Activated T-helper 1 cell treated with anti-CD3 and anti-CD28 coated beads, Interleukin-2, amount 50 U/mL, for 16 hours (primary cell): ENCODE measurements at regions not wholly inside any gene's neighbourhood (a gene's known extent, or its start where the extent isn't known, plus 50 kb on each side); places are given as distances from the start of the nearest gene placed in this dataset.
"Not testable (repeated sequence)": the region's sequence is repeated elsewhere in the genome, so short reads cannot be mapped to it uniquely, and the experiment has no call there.

Experiments
- DNase-seq, 2 donors: peaks; one replicate each; pipeline ENCODE4 v3.0.0-alpha.2; 2020; ENCODE audit warnings: low read depth in 1 of 2, low spot score in 1 of 2

DNA sequence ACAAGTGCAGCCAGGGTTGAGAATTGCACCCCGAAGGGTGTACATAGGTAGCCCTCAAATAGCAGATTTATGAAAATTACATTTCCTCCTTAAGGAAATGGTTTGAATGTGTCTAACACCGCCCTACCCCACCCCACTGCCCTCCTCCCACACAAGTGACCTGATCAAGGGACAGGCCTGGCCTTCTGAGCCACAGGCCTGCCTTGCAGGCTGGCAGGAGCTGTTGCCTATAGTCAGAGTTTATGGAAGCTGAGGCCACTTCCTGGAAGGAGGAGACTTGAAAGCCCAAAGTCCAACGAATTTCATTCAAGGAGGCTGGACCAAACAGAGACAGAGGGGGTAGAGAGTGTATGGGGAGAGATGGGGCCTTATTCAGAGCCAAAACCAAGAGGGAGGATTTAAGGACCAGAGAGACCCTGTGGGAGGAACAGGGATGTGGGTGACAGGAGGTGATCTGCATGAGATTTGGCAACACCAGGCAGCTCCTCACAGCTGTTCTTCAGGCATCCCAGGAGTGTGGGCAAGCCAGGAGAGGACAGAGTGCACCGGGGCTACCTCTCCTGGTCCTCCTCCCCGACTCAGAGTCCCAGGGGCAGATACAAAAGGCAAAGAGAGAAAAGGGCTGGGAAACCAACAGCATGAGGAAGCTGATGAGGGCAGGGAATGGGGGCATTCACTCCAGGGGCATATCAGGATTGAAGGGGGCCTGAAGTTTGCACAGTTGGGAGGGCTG, 100.4 kb upstream of the HES1 start:
- DNase-seq = no peak

DNA sequence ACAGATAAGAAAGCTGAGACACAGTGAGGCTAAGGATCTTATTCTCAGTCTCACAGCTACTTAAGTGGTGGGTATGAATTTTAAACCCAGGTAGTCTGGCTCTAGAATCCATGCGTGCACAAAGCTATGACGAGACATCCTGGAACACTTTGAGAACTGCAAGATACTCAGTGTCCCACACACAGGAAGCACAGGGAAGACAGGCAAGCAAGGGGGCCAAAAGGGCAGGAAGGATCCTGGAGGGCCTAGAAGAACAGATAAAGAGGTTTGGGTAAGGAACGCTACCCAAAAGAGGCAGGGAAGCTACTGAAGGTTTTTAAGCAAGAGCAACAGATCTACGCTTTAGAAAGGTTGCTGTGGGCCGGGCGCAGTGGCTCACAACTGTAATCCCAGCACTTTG, 99.1 kb upstream of the HES1 start:
- DNase-seq = no peak

DNA sequence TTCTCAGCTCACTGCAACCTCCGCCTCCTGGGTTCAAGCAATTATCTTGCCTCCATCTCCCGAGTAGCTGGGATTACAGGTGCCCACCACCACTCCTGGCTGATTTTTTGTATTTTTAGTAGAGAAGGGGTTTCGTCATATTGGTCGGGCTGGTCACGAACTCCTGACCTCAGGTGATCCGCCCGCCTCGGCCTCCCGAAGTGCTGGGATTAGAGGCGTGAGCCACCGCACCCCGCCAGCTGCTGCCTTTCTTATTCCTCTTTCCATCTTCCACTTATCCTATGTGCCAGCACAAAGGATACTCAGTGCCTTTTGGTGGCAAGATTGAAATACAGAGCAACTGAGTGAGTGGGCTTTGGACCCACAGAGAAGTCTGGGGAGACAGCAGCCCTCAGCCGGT, 97.6 kb upstream of the HES1 start:
- DNase-seq = not testable (repeated sequence)

DNA sequence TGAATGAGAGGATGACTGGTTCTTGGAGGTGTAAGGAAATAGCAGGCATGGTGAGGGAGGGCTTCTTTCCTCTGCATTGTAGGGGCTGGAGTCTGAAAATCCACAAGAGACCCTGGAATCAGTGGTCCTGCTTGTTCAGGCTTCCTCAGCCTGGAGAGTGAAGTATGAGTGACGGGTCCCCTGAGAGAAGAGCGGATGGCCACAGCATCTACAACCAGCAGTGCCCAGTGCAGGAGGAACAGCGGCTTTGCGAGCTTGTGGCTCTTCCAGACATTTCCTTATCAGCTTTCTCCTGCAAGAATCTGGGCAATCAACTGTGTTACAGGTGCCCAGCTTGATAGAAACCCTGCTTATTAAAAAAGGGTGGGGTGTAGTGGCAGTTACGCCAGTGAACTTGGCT, 97.0 kb upstream of the HES1 start:
- no peak for DNase-seq

DNA sequence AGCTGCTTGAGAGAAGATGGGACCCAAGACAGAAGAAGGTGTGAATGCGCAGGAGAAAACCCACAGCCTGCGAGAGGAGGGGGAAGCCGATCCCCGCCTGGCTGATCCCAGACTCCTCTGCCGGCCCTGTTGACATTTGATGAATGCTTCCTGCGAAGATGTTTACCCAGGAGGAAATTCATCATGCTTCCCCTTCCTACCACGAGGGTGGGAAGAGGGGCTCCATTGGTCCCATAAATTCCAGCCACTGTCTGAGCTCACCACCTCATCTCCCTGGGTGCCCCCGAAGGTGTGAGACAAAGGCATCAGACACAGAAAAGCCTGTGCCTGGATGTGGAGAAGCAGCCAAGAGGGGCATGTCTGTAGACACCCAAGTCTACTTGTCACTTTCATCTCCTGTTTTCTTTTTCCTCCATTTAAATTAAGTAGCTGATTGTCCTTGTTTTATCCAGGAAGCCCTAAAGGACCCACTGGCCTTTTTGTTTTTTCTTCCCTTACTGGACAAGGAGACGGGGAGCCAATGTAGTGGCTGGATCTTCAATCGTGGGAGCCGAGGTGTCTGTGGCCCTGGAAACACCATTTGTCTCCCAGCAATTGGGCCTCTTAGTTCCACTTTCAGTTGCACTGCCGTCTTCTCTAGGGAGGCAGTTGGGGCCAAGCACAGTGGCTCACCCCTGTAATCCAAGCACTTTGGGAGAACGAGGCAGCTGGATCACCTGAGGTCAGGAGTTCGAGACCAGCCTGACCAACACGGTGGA, 95.3 kb upstream of the HES1 start:
- no peak for DNase-seq

DNA sequence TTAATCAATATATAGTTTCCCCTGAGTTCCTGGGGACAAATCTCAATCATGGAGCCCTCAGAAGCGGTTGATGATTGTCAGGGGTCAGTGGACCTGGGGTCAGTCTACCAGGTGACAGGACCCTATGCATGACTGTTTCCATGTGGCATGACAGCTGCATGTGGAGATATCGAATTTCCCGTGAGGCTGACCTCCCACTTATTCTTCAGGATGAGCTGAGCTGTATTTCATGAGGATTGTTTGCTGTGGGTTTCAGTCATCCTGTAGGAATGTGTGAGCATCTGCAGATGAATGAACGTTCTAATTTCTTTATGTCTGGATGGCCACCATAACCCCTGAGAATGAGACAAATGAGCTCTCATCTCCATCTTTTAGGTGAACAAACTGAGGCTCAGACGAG, 93.0 kb upstream of the HES1 start:
- no peak for DNase-seq

DNA sequence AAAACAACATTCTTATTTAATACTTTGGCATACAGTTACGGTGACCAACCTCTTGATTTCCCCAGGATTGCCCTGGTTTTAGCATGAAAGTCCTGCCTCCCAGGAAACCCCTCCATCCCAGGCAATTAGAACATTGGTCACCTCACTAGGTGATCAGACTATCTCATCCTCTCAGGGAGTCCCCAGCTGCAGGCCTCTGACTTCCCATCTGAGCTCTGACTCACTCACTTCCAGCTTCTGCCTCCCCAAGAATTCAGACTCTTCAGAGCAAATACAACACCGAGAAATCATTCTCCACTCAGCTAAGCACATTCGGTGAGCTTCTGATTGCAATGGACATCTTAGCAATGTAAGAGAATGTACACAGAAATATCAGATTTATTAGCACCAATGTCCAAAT, 92.4 kb upstream of the HES1 start:
- no peak for DNase-seq

DNA sequence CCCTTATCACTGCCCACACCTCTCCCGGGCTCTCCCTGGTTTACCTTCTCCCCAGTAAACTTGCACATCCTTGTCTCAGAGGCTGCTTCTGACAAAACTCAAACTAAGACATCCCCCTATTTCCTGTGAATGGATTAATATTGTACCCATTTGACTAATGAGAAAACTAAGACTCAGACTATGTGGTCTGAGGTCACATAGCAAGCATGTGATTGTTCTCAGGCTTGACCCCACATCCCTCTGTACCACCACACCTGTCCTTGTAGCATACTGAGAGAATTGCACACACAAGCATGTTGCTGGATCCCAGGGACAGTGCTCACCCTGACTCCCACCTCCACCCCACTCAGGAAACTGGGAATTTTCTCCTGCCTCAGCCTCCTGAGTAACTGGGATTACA, 90.7 kb upstream of the HES1 start:
- DNase-seq = no peak

DNA sequence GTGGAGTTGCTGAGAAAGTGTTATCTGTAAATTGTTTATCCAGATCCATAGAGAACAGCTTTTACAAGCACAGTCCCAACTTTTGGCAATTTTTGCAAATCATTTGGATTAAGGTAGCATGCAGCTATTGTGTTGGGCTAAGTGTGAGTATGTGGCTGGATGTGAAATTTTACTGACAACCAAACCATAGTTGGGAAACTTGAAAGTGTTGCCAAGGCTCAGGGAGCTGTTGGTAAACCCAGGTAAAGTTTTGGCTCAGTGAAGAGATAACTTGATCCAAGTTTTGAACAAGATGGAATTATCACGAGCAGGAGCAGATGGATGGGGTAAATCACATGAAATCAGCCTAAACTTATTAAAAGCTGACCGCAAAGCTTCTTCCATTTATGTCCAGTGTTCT, 90.0 kb upstream of the HES1 start:
- DNase-seq = no peak

DNA sequence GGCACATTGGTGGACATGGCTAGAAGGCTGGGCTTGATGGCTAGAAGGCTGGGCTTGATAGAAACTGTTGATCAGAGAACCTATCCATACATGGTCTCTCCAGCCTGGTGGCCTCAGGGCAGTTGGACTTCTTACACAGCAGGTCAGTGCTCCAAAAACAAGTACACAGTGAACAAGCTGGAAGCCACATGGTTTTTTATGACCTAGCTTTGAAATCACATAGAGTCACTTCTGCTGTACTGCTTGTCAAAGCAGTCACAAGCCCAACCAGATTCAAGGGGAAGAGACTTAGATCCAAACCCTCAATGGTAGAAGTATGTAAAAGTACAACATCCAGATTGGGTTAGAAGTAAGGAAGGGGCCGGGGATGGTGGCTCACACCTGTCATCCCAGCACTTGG, 89.4 kb upstream of the HES1 start:
- no peak for DNase-seq

DNA sequence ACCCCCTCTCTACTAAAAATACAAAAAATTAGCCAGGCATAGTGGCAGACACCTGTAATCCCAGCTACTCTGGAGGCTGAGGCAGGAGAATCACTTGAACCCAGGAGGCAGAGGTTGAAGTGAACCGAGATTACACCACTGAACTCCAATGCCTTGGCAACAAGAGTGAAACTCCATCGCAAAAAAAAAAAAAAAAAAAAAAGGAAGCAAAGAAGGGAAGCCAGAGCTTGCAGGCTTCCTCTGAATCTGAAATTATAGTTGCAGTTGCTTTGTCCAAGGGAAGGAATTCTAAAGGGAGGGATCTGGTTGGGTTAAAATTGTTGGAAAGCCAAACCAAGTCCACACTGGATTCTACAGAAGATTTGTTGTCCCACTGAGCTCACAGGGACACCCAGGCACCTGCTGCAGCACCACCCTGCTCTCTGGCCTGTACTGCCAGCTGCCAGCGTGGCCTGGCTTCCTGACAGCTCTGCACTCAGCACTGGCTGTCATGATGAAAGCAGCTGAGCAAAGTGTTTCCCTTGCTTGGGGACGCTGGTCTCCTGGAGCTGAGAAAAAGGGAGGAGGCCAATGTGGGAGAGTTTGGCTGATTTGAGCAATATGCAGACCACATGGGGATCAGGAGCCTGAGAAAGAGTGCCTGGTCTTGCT, 88.8 kb upstream of the HES1 start:
- DNase-seq = no peak

DNA sequence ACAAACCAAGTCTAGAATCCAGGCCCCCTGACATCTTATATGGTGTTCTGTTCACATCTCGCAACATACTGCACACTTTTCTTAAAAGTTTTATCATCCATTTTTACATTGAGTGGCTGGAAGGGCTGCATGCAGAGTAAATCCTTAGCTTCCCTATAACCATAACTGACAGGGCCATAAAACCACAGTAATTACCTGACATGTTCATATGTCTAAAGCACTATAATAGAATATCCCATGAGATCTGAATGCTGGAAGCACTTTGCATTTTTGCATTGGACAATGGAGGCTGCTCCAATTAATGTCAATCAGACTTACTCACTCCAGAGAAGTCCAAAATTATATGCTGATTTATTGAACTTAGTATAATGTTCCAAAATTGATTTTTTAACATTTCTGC, 86.6 kb upstream of the HES1 start:
- DNase-seq = no peak

DNA sequence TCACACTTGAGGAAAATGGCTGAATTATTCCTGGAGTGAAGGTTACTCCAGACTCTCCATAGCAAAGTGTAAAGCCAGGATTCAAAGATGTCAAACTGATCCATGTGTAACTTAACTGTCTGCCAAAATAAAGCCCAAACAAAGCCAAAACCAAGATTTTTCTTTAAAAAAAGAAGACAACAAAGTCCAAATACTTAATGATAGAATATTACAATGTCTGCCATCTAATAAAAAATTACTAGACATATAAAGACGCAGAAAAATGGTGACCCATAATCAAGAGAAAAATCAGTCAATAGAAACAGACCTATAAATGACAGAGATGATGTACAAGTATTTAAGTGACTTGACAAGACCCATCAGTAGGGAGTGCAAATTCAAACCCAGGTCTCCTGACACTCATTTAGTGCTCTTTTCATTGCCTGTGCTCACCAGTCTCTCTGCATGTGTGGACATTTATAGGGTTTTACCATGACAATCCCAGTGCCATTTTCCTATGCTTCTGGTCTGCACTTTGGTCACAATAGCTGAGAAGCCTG, 85.1 kb upstream of the HES1 start:
- no peak for DNase-seq

DNA sequence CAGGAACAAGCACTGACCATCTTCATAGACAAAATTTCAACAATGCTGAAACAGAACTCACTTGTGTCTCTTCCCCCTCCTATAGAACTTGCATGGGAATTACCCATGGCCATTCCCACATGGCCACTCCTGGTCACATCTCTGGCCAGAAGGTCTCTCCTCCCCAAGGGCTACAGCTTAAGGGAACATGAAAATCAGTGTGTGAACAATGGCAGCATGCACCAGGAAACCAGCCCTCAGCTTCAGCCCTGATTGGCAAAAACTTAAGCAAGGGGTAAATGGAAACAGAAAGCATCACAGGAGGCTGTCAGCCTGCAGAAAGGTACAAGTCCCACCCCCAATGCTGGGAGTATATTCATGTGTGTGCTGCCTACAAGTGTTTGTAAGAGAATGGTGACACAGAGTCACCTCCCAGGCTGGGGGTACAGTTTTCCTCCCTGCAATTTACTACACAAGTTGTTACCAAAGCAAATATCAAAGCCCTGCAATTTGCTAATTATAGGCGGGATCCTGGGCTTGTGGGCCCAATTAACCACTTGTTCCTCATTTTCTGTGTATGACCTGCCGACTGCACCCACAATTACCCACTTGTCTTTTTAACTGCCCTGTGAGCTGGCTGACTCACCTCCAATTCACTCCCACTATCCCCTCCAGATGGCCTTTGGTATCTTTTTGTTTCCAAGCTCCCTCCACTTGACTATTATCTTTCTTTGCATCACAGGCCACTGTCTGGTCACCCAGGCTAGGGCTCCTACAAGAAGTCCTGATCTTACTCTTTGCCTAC, 84.4 kb upstream of the HES1 start:
- DNase-seq = no peak

DNA sequence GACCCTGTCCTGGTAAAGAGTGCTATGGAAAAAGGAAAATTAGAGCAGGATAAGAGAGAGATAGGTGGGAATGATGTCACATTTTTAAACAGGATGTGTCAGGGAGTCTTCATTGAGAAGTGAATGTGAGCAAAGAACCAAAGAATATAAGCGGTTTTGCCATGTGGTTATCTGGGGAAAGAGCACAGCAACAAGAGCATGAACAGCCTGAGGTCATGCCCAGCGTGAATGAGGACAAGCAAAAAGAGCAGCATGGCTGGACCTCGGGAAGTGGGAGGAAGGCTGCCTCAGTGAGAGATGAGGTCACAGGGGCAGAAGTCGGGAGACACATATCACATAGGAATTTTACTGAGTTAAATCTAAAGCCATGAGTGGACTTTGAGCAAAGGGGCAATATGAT, 82.8 kb upstream of the HES1 start:
- DNase-seq = no peak

DNA sequence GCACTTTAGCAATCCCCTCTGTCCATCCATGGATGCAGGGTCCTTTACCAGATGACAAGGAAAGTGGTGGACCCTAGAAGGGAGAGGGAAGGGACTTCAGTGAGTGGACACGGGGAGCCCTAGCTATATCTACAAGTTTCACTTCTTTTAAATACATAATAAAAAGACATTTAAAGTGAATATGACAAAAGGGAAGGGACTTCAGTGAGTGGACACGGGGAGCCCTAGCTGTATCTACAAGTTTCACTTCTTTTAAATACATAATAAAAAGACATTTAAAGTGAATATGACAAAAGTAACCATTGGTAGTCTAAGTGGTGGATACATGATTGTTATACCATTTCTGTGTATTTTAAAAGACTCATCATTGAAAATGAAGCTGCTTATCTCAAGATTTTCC, 81.9 kb upstream of the HES1 start:
- no peak for DNase-seq

DNA sequence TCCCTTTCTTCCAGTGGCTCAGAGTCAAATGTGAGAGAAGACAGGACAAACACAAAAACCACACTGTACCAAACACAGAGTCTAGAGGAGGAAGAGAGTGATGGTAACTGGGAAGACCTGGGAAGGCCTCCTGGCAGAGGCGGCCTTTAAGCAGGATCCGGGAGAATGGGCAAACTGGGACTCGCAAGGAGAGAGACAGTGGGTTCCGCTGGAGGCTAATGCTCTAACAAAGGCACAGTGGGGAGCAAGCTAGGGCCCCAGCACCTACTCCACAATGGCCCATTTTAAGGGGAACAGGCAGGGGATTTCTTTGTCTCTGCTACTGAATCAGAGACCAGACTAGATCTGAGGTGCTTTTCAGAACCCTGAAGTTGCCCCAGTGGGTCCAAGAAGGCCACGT, 81.4 kb upstream of the HES1 start:
- DNase-seq = no peak

DNA sequence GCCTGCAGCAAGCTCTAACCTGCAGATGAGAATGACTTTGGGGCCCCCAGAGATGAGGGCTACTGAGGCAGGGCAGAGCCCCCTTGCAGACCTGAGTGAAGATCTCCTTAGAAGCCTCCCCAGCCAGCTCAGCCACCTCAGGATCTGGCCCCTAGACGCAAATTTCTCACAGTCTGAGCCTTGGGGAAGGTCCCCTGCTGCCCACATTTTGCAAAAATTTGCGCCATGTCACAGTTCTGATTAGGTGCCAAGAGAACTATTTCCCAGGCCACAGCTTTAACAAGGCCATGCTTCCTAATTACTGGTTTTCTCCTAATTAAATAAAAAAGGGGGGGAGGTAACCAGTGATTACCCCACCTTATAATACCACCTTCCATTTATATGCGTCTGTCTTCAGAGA, 81.0 kb upstream of the HES1 start:
- no peak for DNase-seq

DNA sequence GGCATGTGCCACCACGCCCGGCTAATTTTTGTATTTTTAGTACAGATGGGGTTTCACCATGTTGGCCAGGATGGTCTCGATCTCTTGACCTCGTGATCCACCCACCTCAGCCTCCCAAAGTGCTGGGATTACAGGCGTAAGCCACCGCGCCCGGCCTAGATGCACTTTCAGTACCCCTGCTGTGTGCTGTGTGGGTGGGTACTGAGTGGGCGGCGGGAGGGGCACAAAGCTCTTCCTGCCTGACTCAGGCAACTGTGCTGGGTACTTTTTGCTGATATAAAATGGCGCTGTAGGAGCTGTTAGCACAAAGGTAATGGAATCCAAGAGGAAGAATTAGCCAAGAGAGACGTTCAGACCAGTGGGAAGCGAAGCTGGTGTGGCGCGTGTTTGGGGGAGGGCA, 79.6 kb upstream of the HES1 start:
- DNase-seq = not testable (repeated sequence)

DNA sequence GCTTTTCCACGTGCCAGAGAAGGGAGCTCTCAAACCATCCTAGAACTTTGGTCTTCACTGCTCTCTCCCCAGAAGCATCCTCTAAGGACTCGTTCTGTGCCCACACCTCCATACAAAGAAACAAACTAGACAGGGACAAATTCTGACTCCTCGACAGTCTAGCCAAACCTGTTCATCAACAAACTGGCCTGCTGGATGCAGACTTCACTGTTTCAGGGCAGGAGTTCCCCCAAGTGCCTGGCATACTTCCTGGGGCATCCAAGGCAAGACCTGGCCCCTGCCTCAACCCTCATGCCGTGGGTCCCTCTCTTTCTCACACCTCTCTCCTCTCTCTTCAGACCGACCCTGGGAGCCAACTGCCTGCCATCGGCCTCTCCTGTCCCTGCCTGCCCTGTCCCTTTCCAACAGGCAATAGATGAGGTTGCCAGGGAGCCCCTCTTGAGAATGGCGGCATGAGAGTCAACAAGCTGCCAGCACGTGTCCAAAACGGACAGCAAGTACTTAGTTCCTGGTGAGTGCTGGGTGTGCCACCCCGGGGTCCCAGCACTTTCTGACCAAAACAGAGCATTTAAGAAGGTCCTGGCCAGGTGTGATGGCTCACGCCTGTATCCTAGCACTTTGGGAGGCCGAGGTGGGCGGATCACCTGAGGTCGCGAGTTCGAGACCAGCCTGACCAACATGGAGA, 79.1 kb upstream of the HES1 start:
- no peak for DNase-seq
